Stimulated activated memory B cell treated with anti-CD40 and anti-IgM and Interleukin-4, amounts not matched to agents 10 μg/mL and 1 μg/mL and 100 μg/mL, for 72 hours (primary cell): ENCODE measurements at regions not wholly inside any gene's neighbourhood (a gene's known extent, or its start where the extent isn't known, plus 50 kb on each side); places are given as distances from the start of the nearest gene placed in this dataset.

Experiments
- ATAC-seq: fragments of 150-1000 bp; cut with Tn5 transposase; 2 replicates; pipeline ENCODE4 v1.10.0; 2021
- H3K27ac Mint-ChIP-seq: one replicate; pipeline ENCODE4 v1.8.0; 2022; ENCODE audit warnings: mild to moderate bottlenecking, mixed read lengths
- H3K27me3 Mint-ChIP-seq: one replicate; pipeline ENCODE4 v1.8.0; 2022; ENCODE audit warnings: mixed read lengths
- H3K36me3 Mint-ChIP-seq: one replicate; pipeline ENCODE4 v1.8.0; 2022; ENCODE audit warnings: mixed read lengths
- H3K4me1 Mint-ChIP-seq: one replicate; pipeline ENCODE4 v1.8.0; 2022; ENCODE audit warnings: mixed read lengths
- H3K4me3 Mint-ChIP-seq: one replicate; pipeline ENCODE4 v1.8.0; 2022; ENCODE audit warnings: mild to moderate bottlenecking, moderate library complexity, mixed read lengths
- H3K9me3 Mint-ChIP-seq: one replicate; pipeline ENCODE4 v1.8.0; 2022; ENCODE audit warnings: mixed read lengths

DNA sequence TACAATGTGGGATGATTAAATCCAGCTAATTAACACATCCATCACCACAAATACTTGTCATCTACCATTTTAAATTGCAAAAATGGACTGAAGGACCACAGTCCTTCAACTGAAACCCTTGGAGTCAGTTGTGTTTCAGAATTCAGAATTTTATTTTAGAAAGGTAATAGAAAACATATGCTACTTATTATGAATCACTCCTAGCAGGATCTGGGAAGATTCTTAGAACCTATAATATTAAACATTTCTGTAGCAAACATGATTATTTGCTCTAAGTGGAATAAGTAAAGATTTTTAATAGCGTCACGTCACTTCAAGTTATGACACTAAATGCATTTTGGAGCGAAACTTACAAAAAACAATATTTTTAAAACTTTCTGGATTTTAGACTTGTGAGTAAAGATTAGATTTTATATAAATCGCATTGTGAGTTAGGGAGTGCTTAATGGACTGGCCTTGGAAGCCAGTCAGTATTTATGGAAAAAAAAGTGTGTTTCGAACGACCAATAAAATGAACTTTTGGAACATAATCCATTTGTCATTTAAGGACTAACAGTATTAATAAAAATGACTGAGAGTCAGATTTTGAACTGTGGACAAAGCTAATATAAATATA is 71.8 kb upstream of the PHACTR2 start:
- Mint-ChIP-seq H3K4me1 (no peaks in the 10 kb centered on the region), H3K9me3 (no peaks in the 10 kb centered on the region), H3K27ac (no peak overlapping the region), H3K4me3 (no peak overlapping the region), H3K27me3 (no peaks in the 10 kb centered on the region), H3K36me3 (no peaks in the 10 kb centered on the region)
- no peak for ATAC-seq

DNA sequence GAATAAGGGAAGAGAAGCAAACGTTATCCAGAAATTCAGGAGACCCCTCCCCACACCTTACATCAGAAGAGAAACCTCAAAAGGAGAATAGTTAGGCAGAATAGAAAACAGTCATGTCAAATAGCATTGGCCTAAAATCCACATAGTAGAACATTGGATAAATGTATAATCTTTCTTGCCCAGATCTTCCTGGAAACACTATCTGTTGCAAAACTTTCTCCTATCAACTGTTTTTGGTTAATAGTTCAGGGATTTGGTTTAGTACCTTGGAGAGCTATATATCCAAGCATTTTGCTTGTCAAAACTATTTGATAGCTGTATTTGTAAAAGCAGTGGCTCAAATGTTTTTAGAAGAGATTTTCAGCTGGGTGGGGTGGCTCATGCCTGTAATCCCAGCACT is 74.3 kb upstream of the PHACTR2 start:
- peaks cover 4% of the 10 kb centered on the region for H3K4me1 Mint-ChIP-seq
- no peak for ATAC-seq
- H3K9me3 Mint-ChIP-seq = no peaks in the 10 kb centered on the region
- H3K4me3 Mint-ChIP-seq = no peak overlapping the region
- no peaks in the 10 kb centered on the region for H3K36me3 Mint-ChIP-seq
- no peaks in the 10 kb centered on the region for H3K27me3 Mint-ChIP-seq
- H3K27ac Mint-ChIP-seq = no peak overlapping the region

- H3K27me3 Mint-ChIP-seq = no peaks in the 10 kb centered on the region
- no peak overlapping the region for H3K4me3 Mint-ChIP-seq
- peaks cover 8% of the 10 kb centered on the region for H3K9me3 Mint-ChIP-seq
- no peak overlapping the region for H3K27ac Mint-ChIP-seq
- ATAC-seq = no peak
- H3K36me3 Mint-ChIP-seq = peaks cover 10% of the 10 kb centered on the region
- H3K4me1 Mint-ChIP-seq = peaks cover 12% of the 10 kb centered on the region
Measured at GRCh38 chr6:143601504-143601903, 76.3 kb upstream of the PHACTR2 start.

DNA sequence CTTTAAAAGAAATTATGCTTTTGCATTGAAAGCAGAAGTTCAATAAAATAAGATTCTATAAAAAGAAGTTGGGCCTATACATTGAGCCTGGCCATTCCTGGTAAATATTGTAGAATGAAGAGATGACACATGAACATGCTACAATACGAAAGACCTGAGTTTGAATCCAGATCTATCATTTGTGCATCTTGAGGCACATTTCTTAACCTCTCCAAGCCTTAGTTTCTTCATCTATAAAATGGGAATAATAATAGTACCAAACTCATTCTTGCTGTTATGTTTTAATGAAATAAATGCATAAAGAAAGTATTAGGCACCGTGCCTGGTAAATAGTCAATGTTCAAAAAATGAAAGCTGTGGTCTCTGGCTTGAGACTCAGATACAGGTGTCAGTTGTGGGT is 76.9 kb upstream of the PHACTR2 start:
- no peak for ATAC-seq
- peaks cover 12% of the 10 kb centered on the region for H3K4me1 Mint-ChIP-seq
- H3K9me3 Mint-ChIP-seq = peaks cover 8% of the 10 kb centered on the region
- no peak overlapping the region for H3K27ac Mint-ChIP-seq
- H3K4me3 Mint-ChIP-seq = no peak overlapping the region
- peaks cover 10% of the 10 kb centered on the region for H3K36me3 Mint-ChIP-seq
- H3K27me3 Mint-ChIP-seq = no peaks in the 10 kb centered on the region

DNA sequence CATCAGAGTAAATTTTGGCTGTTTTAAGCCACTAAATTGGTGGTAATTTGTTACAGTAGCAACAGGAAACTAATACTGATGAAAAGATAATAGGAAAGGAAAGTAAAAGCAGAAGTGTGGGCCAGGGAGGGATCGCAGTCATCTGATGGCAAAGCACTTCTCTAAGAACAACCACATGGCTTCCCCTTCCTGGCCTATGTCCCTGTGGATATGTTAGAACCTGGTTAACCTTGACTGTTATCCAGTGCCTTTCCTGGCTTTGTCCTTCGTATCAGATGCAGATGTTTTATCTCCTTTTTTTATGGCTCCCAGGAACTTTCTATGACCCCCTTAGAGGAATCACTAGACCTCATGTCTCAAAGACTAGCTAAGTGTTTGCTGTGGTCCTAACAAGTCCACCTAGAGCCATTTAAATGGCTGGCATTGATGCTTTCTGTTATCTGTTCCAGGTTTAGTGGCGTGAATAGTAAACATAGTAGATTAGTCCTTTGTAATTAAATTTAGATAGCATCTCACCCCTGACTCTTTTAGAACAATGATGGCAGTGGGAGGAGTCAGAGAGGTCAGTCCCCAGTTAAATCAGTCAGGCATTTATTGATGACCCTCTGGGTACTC is 79.2 kb upstream of the PHACTR2 start:
- Mint-ChIP-seq H3K9me3 (peaks cover 8% of the 10 kb centered on the region), H3K27ac (peak overlapping the region; percentile 48), H3K4me1 (peaks cover 12% of the 10 kb centered on the region), H3K4me3 (no peak overlapping the region), H3K36me3 (peaks cover 10% of the 10 kb centered on the region), H3K27me3 (no peaks in the 10 kb centered on the region)
- ATAC-seq = no peak

DNA sequence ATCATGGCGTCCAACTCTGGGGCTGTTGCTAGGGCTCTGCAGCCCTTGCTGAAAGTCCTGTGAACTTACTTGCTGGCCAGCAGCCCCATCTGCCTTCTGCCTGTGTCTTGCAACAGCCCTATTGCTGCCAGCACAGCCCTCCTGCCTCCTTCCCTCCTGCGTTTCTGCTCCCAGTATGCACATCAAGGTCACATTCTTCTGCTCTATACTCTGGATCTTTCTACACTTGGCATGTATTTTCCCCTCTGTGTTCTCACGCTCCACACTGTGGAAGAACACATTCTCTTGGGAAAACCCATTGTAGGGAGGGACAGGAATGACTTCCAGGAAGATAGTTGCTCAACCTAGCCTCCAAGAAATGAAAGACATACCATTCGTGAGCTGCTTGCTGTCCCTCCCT is 80.9 kb upstream of the PHACTR2 start:
- H3K9me3 Mint-ChIP-seq = peaks cover 8% of the 10 kb centered on the region
- no peak overlapping the region for H3K4me3 Mint-ChIP-seq
- peaks cover 12% of the 10 kb centered on the region for H3K4me1 Mint-ChIP-seq
- ATAC-seq = no peak
- H3K27ac Mint-ChIP-seq = no peak overlapping the region
- H3K27me3 Mint-ChIP-seq = no peaks in the 10 kb centered on the region
- H3K36me3 Mint-ChIP-seq = peaks cover 10% of the 10 kb centered on the region

DNA sequence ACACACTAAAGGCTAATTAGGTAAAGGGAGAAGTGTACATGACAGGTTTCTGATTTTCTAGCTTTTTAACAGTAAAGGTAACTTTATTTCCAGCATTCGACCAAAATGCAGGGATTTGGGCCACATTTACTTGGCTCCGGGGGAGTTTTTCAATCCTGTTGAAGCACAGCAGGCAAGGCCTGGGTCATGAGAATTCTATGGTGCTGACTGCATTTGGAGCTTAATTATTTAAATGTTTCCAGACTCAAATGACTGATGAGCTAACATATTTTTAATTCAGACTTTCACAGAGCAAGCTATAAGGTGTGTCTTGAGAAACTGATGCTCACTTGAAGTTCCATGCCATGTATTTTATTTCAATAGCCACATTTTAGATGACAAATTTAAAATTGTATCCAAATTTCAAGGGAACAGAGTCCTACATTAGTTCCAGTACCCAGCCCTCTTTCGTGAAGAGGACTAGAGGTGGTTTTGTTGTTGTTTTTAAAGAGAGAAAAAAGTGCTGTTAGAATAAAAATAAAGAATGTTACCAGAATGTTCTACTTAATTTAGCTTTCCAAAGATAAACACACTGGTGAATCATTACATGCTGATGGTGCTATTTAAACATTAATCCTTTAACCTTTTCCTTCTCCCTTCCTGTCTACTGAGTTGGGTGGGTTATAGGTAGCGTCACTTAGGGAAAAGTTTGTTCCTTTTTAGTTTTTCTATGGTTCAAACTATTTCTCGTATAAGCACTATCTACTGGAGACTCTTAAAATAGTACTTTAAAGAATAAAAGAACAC is 82.3 kb upstream of the PHACTR2 start:
- no peak overlapping the region for H3K4me3 Mint-ChIP-seq
- H3K27me3 Mint-ChIP-seq = no peaks in the 10 kb centered on the region
- no peak for ATAC-seq
- H3K4me1 Mint-ChIP-seq = peaks cover 12% of the 10 kb centered on the region
- H3K36me3 Mint-ChIP-seq = peaks cover 10% of the 10 kb centered on the region
- peaks cover 8% of the 10 kb centered on the region for H3K9me3 Mint-ChIP-seq
- no peak overlapping the region for H3K27ac Mint-ChIP-seq

DNA sequence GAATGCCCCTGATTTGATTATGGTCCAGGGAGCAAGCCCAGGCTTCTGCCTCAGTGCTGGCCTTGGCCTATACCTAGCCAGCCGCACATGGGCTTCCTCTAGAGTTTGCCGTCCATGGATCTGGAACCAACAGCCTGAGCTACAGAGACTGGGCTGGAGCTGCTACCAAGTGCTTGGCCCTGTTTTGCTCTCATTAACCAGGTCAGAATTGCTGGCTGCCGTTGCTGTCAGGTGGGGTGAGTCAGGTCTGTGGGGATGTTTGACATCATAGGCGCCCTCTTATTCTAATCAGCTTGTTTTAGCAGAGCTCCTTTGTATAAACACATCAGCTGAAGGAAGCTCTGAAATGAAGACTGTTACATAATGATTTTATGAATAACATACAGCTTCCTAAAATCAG is 83.1 kb upstream of the PHACTR2 start:
- no peak for ATAC-seq
- Mint-ChIP-seq H3K4me3 (no peak overlapping the region), H3K27me3 (no peaks in the 10 kb centered on the region), H3K36me3 (peaks cover 10% of the 10 kb centered on the region), H3K9me3 (peaks cover 8% of the 10 kb centered on the region), H3K4me1 (peaks cover 12% of the 10 kb centered on the region), H3K27ac (no peak overlapping the region)

- Mint-ChIP-seq H3K27ac (no peak overlapping the region), H3K4me1 (no peaks in the 10 kb centered on the region), H3K27me3 (no peaks in the 10 kb centered on the region), H3K4me3 (no peak overlapping the region), H3K9me3 (no peaks in the 10 kb centered on the region), H3K36me3 (no peaks in the 10 kb centered on the region)
- no peak for ATAC-seq
Measured at GRCh38 chr6:143592335-143592734, 80.8 kb upstream of the FUCA2 start.

- Mint-ChIP-seq H3K4me1 (no peaks in the 10 kb centered on the region), H3K36me3 (no peaks in the 10 kb centered on the region), H3K4me3 (no peak overlapping the region), H3K27ac (no peak overlapping the region), H3K27me3 (no peaks in the 10 kb centered on the region), H3K9me3 (no peaks in the 10 kb centered on the region)
- ATAC-seq = no peak
Measured at GRCh38 chr6:143591441-143591840, 79.9 kb upstream of the FUCA2 start.

- no peaks in the 10 kb centered on the region for H3K27me3 Mint-ChIP-seq
Measured at GRCh38 chr6:143589162-143589561, 77.6 kb upstream of the FUCA2 start.

DNA sequence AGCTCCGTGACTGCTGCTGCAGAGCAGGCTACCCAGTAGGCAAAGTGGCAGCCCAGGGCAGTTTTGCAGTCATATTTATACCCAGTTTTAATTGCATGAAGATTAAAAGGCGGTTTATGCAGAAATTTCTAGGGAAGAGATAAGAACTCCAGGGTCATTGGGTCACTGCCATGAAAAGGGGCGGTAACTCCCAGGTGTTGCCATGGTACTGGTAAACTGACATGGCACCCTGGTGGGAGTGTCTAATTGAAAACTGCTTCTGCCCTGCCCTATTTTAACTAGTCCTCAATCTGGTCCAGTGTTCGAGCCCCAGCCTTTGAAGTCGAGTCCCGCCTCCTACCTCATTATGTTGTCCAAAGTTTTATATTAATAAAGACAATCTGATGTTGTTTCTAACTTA is 75.0 kb upstream of the FUCA2 start:
- ATAC-seq = no peak
- H3K27ac Mint-ChIP-seq = no peak overlapping the region
- H3K36me3 Mint-ChIP-seq = no peaks in the 10 kb centered on the region
- H3K4me3 Mint-ChIP-seq = no peak overlapping the region
- no peaks in the 10 kb centered on the region for H3K9me3 Mint-ChIP-seq
- H3K4me1 Mint-ChIP-seq = no peaks in the 10 kb centered on the region
- no peaks in the 10 kb centered on the region for H3K27me3 Mint-ChIP-seq

More at GRCh38 chr6:143589162-143589561, 77.6 kb upstream of the FUCA2 start:
- no peaks in the 10 kb centered on the region for H3K36me3 Mint-ChIP-seq
- ATAC-seq = no peak
- H3K9me3 Mint-ChIP-seq = no peaks in the 10 kb centered on the region
- no peaks in the 10 kb centered on the region for H3K4me1 Mint-ChIP-seq
- H3K27ac Mint-ChIP-seq = no peak overlapping the region
- H3K4me3 Mint-ChIP-seq = no peak overlapping the region

DNA sequence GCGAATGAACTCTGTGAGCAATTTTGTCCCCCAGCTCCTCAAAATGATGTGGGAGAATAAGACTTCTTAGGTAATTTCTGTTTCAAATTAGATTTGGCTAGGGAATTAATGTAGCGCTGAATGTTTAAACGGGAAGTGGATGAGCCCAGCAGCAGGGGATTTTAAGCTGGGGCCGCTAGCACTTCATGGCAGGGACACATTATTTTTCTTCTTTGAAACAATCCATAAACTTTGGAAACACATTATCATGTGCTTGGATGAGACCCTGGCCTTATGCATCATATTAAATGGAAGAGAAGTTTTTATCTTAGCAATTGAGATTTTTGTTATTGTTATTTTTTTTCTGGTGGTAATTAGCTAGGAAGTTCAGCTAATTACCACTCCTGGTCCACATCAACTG is 74.2 kb upstream of the FUCA2 start:
- no peak for ATAC-seq
- H3K36me3 Mint-ChIP-seq = no peaks in the 10 kb centered on the region
- H3K4me1 Mint-ChIP-seq = no peaks in the 10 kb centered on the region
- H3K4me3 Mint-ChIP-seq = no peak overlapping the region
- H3K9me3 Mint-ChIP-seq = no peaks in the 10 kb centered on the region
- H3K27me3 Mint-ChIP-seq = no peaks in the 10 kb centered on the region
- no peak overlapping the region for H3K27ac Mint-ChIP-seq

GRCh38 chr6:143585241-143585640 is 73.7 kb upstream of the FUCA2 start:
- Mint-ChIP-seq H3K4me3 (no peak overlapping the region), H3K9me3 (no peaks in the 10 kb centered on the region), H3K4me1 (no peaks in the 10 kb centered on the region), H3K27me3 (no peaks in the 10 kb centered on the region), H3K36me3 (no peaks in the 10 kb centered on the region), H3K27ac (no peak overlapping the region)
- no peak for ATAC-seq

- ATAC-seq = no peak
- Mint-ChIP-seq H3K4me3 (no peak overlapping the region), H3K27ac (no peak overlapping the region), H3K27me3 (no peaks in the 10 kb centered on the region), H3K9me3 (no peaks in the 10 kb centered on the region), H3K36me3 (no peaks in the 10 kb centered on the region), H3K4me1 (peaks cover under 1% of the 10 kb centered on the region)
Measured at GRCh38 chr6:143583542-143584327, 72.2 kb upstream of the FUCA2 start.
